ENCODE measurements at regions not wholly inside any gene's neighbourhood (a gene's known extent, or its start where the extent isn't known, plus 50 kb on each side); places are given as distances from the start of the nearest gene placed in this dataset.

DNA sequence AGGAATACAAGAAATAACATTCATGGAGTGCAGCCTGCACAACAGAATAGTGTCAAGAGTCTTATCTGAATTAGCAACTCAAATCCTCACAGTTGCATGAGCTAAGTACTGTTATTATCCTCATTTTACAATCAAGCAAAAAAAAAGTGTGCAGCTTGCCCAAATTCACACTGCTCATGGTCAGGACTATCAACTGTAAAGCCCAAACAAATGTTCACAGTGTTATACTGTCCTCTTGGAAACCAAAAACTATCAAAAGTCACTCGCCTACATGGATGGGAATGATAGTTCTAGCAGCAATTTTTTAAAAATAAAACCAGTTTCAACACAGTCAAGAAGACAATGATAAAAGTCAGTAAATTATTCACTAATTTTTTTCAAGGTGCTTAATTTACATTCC, 114.6 kb upstream of the HSF2 start:
- TF ChIP-seq, protein P1, sequence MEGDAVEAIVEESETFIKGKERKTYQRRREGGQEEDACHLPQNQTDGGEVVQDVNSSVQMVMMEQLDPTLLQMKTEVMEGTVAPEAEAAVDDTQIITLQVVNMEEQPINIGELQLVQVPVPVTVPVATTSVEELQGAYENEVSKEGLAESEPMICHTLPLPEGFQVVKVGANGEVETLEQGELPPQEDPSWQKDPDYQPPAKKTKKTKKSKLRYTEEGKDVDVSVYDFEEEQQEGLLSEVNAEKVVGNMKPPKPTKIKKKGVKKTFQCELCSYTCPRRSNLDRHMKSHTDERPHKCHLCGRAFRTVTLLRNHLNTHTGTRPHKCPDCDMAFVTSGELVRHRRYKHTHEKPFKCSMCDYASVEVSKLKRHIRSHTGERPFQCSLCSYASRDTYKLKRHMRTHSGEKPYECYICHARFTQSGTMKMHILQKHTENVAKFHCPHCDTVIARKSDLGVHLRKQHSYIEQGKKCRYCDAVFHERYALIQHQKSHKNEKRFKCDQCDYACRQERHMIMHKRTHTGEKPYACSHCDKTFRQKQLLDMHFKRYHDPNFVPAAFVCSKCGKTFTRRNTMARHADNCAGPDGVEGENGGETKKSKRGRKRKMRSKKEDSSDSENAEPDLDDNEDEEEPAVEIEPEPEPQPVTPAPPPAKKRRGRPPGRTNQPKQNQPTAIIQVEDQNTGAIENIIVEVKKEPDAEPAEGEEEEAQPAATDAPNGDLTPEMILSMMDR (IDR thresholded peaks at IDR 0.05), result no peak
- no peak for TF ChIP-seq POLR2A (IDR thresholded peaks at IDR 0.05)

Measured in stomach (tissue), 4 donors.